Mesenchymal stem cell (in vitro differentiated cells and primary cell): ENCODE measurements at regions not wholly inside any gene's neighbourhood (a gene's known extent, or its start where the extent isn't known, plus 50 kb on each side); places are given as distances from the start of the nearest gene placed in this dataset.
A peak's percentile ranks its signal among the peaks of the same experiment; 100 is the strongest.
"Not testable (repeated sequence)": the region's sequence is repeated elsewhere in the genome, so short reads cannot be mapped to it uniquely, and the experiment has no call there.

Experiments
- DNase-seq: peaks from one replicate; pipeline ENCODE4 v3.0.0-alpha.2; 2013
- H2AFZ ChIP-seq: one replicate; pipeline ENCODE4 v1.6.1; 2013; ENCODE audit warnings: low read depth, mild to moderate bottlenecking, control low read depth, inconsistent platforms, low read length, moderate library complexity
- H2AK5ac ChIP-seq: 2 replicates; pipeline ENCODE4 v1.6.1; 2013; ENCODE audit warnings: low read length, moderate library complexity, mild to moderate bottlenecking, inconsistent platforms; ENCODE audit not compliant: severe bottlenecking
- H2BK120ac ChIP-seq: one replicate; pipeline ENCODE4 v1.6.1; 2013; ENCODE audit warnings: low read depth, mild to moderate bottlenecking, inconsistent platforms, low read length, moderate library complexity
- H2BK12ac ChIP-seq, 2 experiments: one replicate each; pipeline ENCODE4 v1.6.1; 2013; ENCODE audit warnings: inconsistent platforms in 2 of 2, low read length in 2 of 2, mild to moderate bottlenecking in 2 of 2, moderate library complexity in 2 of 2, control low read depth in 1 of 2
- H2BK15ac ChIP-seq: one replicate; pipeline ENCODE4 v1.6.1; 2013; ENCODE audit warnings: mild to moderate bottlenecking, low read depth, inconsistent platforms; ENCODE audit not compliant: poor library complexity, severe bottlenecking
- H2BK5ac ChIP-seq: 2 replicates; pipeline ENCODE4 v1.6.1; 2013; ENCODE audit warnings: low read depth, mild to moderate bottlenecking, low read length, control low read depth, inconsistent platforms; ENCODE audit not compliant: poor library complexity, severe bottlenecking
- H3K14ac ChIP-seq, 2 experiments: one replicate each; pipeline ENCODE4 v1.6.1; 2013; ENCODE audit warnings: inconsistent platforms in 2 of 2, low read length in 2 of 2, control low read depth in 1 of 2, mild to moderate bottlenecking in 1 of 2, moderate library complexity in 1 of 2
- H3K18ac ChIP-seq, 2 experiments: one replicate each; pipeline ENCODE4 v1.6.1; 2013; ENCODE audit warnings: inconsistent platforms in 2 of 2, low read length in 2 of 2, control low read depth in 1 of 2, low read depth in 1 of 2, mild to moderate bottlenecking in 1 of 2
- H3K23ac ChIP-seq, 2 experiments: one replicate each; pipeline ENCODE4 v1.6.1; 2013; ENCODE audit warnings: inconsistent platforms in 2 of 2, low read length in 2 of 2, mild to moderate bottlenecking in 2 of 2, moderate library complexity in 2 of 2, control low read depth in 1 of 2
- H3K27ac ChIP-seq: 2 replicates; pipeline ENCODE4 v1.5.1; 2013; ENCODE audit warnings: mild to moderate bottlenecking, moderate library complexity, low read length, control low read depth, inconsistent platforms; ENCODE audit not compliant: poor library complexity, severe bottlenecking
- H3K27me3 ChIP-seq, 2 experiments: 2 replicates each; pipeline versions ENCODE4 v1.6.1 to v1.7.0; 2013; ENCODE audit warnings: low read length in 2 of 2, mild to moderate bottlenecking in 2 of 2, moderate library complexity in 2 of 2, control low read depth in 1 of 2, inconsistent platforms in 1 of 2; ENCODE audit not compliant: control insufficient read depth in 1 of 2, insufficient read depth in 1 of 2
- H3K36me3 ChIP-seq, 2 experiments: 2 replicates each; pipeline versions ENCODE4 v1.6.1 to v1.7.0; 2013; ENCODE audit warnings: low read length in 2 of 2, control low read depth in 1 of 2, inconsistent platforms in 1 of 2, low read depth in 1 of 2, mild to moderate bottlenecking in 1 of 2; ENCODE audit not compliant: insufficient read depth in 2 of 2, control insufficient read depth in 1 of 2
- H3K4ac ChIP-seq, 2 experiments: one replicate each; pipeline ENCODE4 v1.6.1; 2013; ENCODE audit warnings: inconsistent platforms in 2 of 2, low read length in 2 of 2, mild to moderate bottlenecking in 2 of 2, moderate library complexity in 2 of 2, control low read depth in 1 of 2, low read depth in 1 of 2
- H3K4me1 ChIP-seq: 2 replicates; pipeline ENCODE4 v1.6.1; 2013; ENCODE audit warnings: low read depth, low read length, control low read depth; ENCODE audit not compliant: control insufficient read depth, insufficient read depth
- H3K4me2 ChIP-seq: 2 replicates; pipeline ENCODE4 v1.6.1; 2013; ENCODE audit warnings: low read length, mild to moderate bottlenecking, inconsistent platforms; ENCODE audit not compliant: poor library complexity, severe bottlenecking
- H3K4me3 ChIP-seq, 2 experiments: 2 replicates each; pipeline versions ENCODE4 v1.5.1 to v1.7.0; 2013; ENCODE audit warnings: low read length in 2 of 2, mild to moderate bottlenecking in 2 of 2, control low read depth in 1 of 2, low read depth in 1 of 2; ENCODE audit not compliant: insufficient read depth in 1 of 2
- H3K79me1 ChIP-seq: replicated peaks from 2 replicates; pipeline ENCODE4 v1.6.1; 2013; ENCODE audit warnings: mild to moderate bottlenecking, control low read depth, low read length, inconsistent platforms; ENCODE audit not compliant: poor library complexity, severe bottlenecking
- H3K9ac ChIP-seq: 2 replicates; pipeline ENCODE4 v1.7.0; 2013; ENCODE audit warnings: mild to moderate bottlenecking, low read length, moderate library complexity
- H3K9me3 ChIP-seq: 2 replicates; pipeline ENCODE4 v1.7.0; 2013; ENCODE audit warnings: mild to moderate bottlenecking, low read length; ENCODE audit not compliant: control insufficient read depth
- H4K8ac ChIP-seq: one replicate; pipeline ENCODE4 v1.6.1; 2013; ENCODE audit warnings: inconsistent platforms, mild to moderate bottlenecking, low read length, moderate library complexity
- H4K91ac ChIP-seq: one replicate; pipeline ENCODE4 v1.6.1; 2013; ENCODE audit warnings: mild to moderate bottlenecking, low read length, inconsistent platforms
- WGBS: methylation state at CpG from one replicate; pipeline ENCODE4 v1.1.7; 2013; ENCODE audit warnings: mixed read lengths; 5-methylcytosine and 5-hydroxymethylcytosine counted together

GRCh38 chr1:120341756-120342155, 73.1 kb upstream of the NBPF8 start:
- not testable (repeated sequence) for H3K14ac ChIP-seq, H2BK120ac ChIP-seq, H4K8ac ChIP-seq, H3K9me3 ChIP-seq, H2AK5ac ChIP-seq, H4K91ac ChIP-seq, H2BK15ac ChIP-seq, H3K4me1 ChIP-seq, H3K27ac ChIP-seq, H3K23ac ChIP-seq, H3K18ac ChIP-seq, H3K27me3 ChIP-seq, H2BK12ac ChIP-seq, H3K4ac ChIP-seq, H3K4me2 ChIP-seq, H2BK5ac ChIP-seq, H2AFZ ChIP-seq, H3K36me3 ChIP-seq, H3K79me1 ChIP-seq
- no CpG with 5 or more reads among the region's 24 CpGs for WGBS
- DNase-seq: peak; percentile 14
- Histone ChIP-seq H3K9ac (peak overlapping the region; percentile 60), H3K4me3 (peak overlapping the region; percentile 50 to 79)

GRCh38 chr1:120340838-120341751, 73.7 kb upstream of the NBPF8 start:
- H2BK15ac ChIP-seq, H3K4ac ChIP-seq, H3K14ac ChIP-seq, H2AK5ac ChIP-seq, H3K4me2 ChIP-seq, H2BK12ac ChIP-seq, H3K4me1 ChIP-seq, H3K27me3 ChIP-seq, H2BK5ac ChIP-seq, H3K23ac ChIP-seq, H3K27ac ChIP-seq, H2AFZ ChIP-seq, H3K79me1 ChIP-seq, H3K18ac ChIP-seq, H3K9me3 ChIP-seq, H4K8ac ChIP-seq, H3K36me3 ChIP-seq, DNase-seq, H2BK120ac ChIP-seq, H4K91ac ChIP-seq: not testable (repeated sequence)
- Histone ChIP-seq H3K9ac (peak overlapping the region; percentile 60), H3K4me3 (peak overlapping the region in 1 of 2 experiments; percentile 79)
- no CpG with 5 or more reads among the region's 78 CpGs for WGBS

- not testable (repeated sequence) for H4K8ac ChIP-seq, H2BK15ac ChIP-seq, H3K27me3 ChIP-seq, H3K79me1 ChIP-seq, DNase-seq, H3K4me2 ChIP-seq, H3K4me3 ChIP-seq, H3K9me3 ChIP-seq, H3K27ac ChIP-seq, H2AFZ ChIP-seq, H2BK12ac ChIP-seq, H2BK120ac ChIP-seq, H3K36me3 ChIP-seq, H4K91ac ChIP-seq, H2AK5ac ChIP-seq, H3K14ac ChIP-seq, H3K9ac ChIP-seq, H3K4me1 ChIP-seq, H3K23ac ChIP-seq, H2BK5ac ChIP-seq, H3K18ac ChIP-seq, H3K4ac ChIP-seq
- WGBS: no CpG with 5 or more reads among the region's 2 CpGs
Observed at GRCh38 chr1:120315738-120316137, 99.1 kb upstream of the NBPF8 start.

- H3K4ac ChIP-seq, H3K14ac ChIP-seq, H3K36me3 ChIP-seq, H3K23ac ChIP-seq, H3K4me1 ChIP-seq, H3K27ac ChIP-seq, DNase-seq, H2BK15ac ChIP-seq, H4K91ac ChIP-seq, H2BK12ac ChIP-seq, H3K27me3 ChIP-seq, H2AK5ac ChIP-seq, H3K9ac ChIP-seq, H3K9me3 ChIP-seq, H2BK120ac ChIP-seq, H2AFZ ChIP-seq, H3K18ac ChIP-seq, H4K8ac ChIP-seq, H2BK5ac ChIP-seq, H3K4me2 ChIP-seq, H3K4me3 ChIP-seq, H3K79me1 ChIP-seq: not testable (repeated sequence)
- WGBS: no CpG with 5 or more reads among the region's 2 CpGs
Observed at GRCh38 chr1:120311930-120312329, 102.9 kb upstream of the NBPF8 start.
